Panc1 (cell line): ENCODE measurements at regions not wholly inside any gene's neighbourhood (a gene's known extent, or its start where the extent isn't known, plus 50 kb on each side); places are given as distances from the start of the nearest gene placed in this dataset.

ENCODE experiments used
- ATAC-seq: fragments of 200-7000 bp; cut with Tn5 transposase; 2 replicates; pipeline ENCODE4 v1.9.1; 2020; ENCODE audit warnings: mild to moderate bottlenecking, moderate library complexity
- BruUV-seq: library from RNA; stranded (reverse); fragments of 400-500 nt; replicated peaks from 2 replicates; lab custom pipeline; 2021; lab: Mats Ljungman, UMichigan
- CTCF ChIA-PET: fragments of 300-600 bp; sonication (Branson Sonifier 250); formaldehyde crosslinking; loops from one replicate; lab custom pipeline; 2022; ENCODE audit warnings: antibody characterized with exemption; lab: Charles Lee
- POLR2A ChIA-PET: fragments of 300-600 bp; sonication (Branson Sonifier 250); formaldehyde crosslinking; loops from one replicate; lab custom pipeline; 2022; ENCODE audit warnings: antibody characterized with exemption; lab: Charles Lee
- DNase-seq: peaks from one replicate; pipeline ENCODE4 v3.0.0-alpha.2; 2010; ENCODE audit warnings: low read depth, low spot score
- H3K27ac ChIP-seq: 2 replicates; pipeline ENCODE4 v1.5.1; 2011; ENCODE audit warnings: mild to moderate bottlenecking, low read length, inconsistent platforms
- H3K27me3 ChIP-seq: fragments of 200-500 bp; sonication (Bioruptor generic); 2 replicates; pipeline ENCODE4 v1.6.0; 2014; ENCODE audit warnings: low read length, inconsistent platforms; ENCODE audit not compliant: control insufficient read depth, insufficient read depth
- H3K36me3 ChIP-seq: fragments of 200-500 bp; sonication (Bioruptor generic); 2 replicates; pipeline ENCODE4 v1.5.1; 2014; ENCODE audit warnings: inconsistent platforms, mild to moderate bottlenecking, low read length, moderate library complexity; ENCODE audit not compliant: control insufficient read depth, insufficient read depth
- H3K4me1 ChIP-seq: 2 replicates; pipeline ENCODE4 v1.5.1; 2011; ENCODE audit warnings: inconsistent platforms, mild to moderate bottlenecking, low read length, moderate library complexity; ENCODE audit not compliant: control insufficient read depth, insufficient read depth
- H3K4me3 ChIP-seq, 2 experiments: 2 replicates each; pipeline ENCODE4 v1.5.1; 2011 to 2012; ENCODE audit warnings: low read depth in 2 of 2, low read length in 2 of 2, mild to moderate bottlenecking in 2 of 2, inconsistent platforms in 1 of 2, moderate library complexity in 1 of 2
- H3K9me3 ChIP-seq: fragments of 200-500 bp; sonication (Bioruptor generic); 2 replicates; pipeline ENCODE4 v1.5.1; 2014; ENCODE audit warnings: low read depth, mild to moderate bottlenecking, inconsistent platforms, low read length, moderate library complexity; ENCODE audit not compliant: control insufficient read depth, insufficient read depth
- CTCF ChIP-seq: fragments of 450-650 bp; IDR thresholded peaks from 2 replicates; pipeline ENCODE4 v1.5.1; 2017; ENCODE audit warnings: mild to moderate bottlenecking
- POLR2AphosphoS5 ChIP-seq: IDR thresholded peaks from 2 replicates; pipeline ENCODE4 v1.6.1; 2012; ENCODE audit warnings: mild to moderate bottlenecking, low read depth, low read length, moderate library complexity
- REST ChIP-seq, 2 experiments: IDR thresholded peaks; 2 replicates each; pipeline ENCODE4 v1.6.1; 2011 to 2012; ENCODE audit warnings: low read depth in 2 of 2, control low read depth in 1 of 2, low read length in 1 of 2, mild to moderate bottlenecking in 1 of 2, moderate library complexity in 1 of 2; ENCODE audit not compliant: insufficient read depth in 1 of 2
- SIN3A ChIP-seq: IDR thresholded peaks from 2 replicates; pipeline ENCODE4 v1.6.1; 2012; ENCODE audit warnings: low read depth, mild to moderate bottlenecking, low read length, moderate library complexity, borderline replicate concordance; ENCODE audit not compliant: insufficient read depth
- TCF7L2 ChIP-seq: IDR thresholded peaks from 2 replicates; pipeline ENCODE4 v1.6.1; 2011; ENCODE audit warnings: mild to moderate bottlenecking, low read depth, low read length, inconsistent platforms
- in situ Hi-C: cut with HindIII; loops from 2 replicates; pipeline ENCODE4 v1.10.0; 2016; ENCODE audit warnings: low sequenced_read_pairs, low pct_unique_long_range_greater_than_20kb
- intact Hi-C: fragments of 100-400 bp; cut with micrococcal nuclease; formaldehyde crosslinking; loops from one replicate; pipeline ENCODE4 v1.10.0; 2022; ENCODE audit not compliant: unreplicated experiment

GRCh38 chr2:16044946-16045456 lies 104.7 kb downstream of the MYCN start:
- Histone ChIP-seq H3K27me3 (no peaks in the 10 kb centered on the region; the same call in 1 of the 2 replicates), H3K27ac (no peak overlapping the region), H3K36me3 (no peaks in the 10 kb centered on the region), H3K4me3 (no peak overlapping the region), H3K9me3 (no peaks in the 10 kb centered on the region), H3K4me1 (no peaks in the 10 kb centered on the region)
- TF ChIP-seq REST (IDR thresholded peaks at IDR 0.05; ENCODE audit: insufficient read depth in 1 of 2, low read depth in 2 of 2, low read length in 1 of 2), result no peak
- no peak for TF ChIP-seq POLR2AphosphoS5
- no peak for TF ChIP-seq CTCF
- no peak for TF ChIP-seq TCF7L2
- TF ChIP-seq SIN3A, result no peak
- DNase-seq (no peak), ATAC-seq (no peak)
- ChIA-PET CTCF (no interaction called here), POLR2A (no interaction called here)
- BruUV-seq, result no TSS peak
- in situ Hi-C loops, result no loop called here
- intact Hi-C loops, result no loop called here

- no peak overlapping the region for H3K27ac ChIP-seq
- ATAC-seq, result no peak
- no peaks in the 10 kb centered on the region for H3K9me3 ChIP-seq
- BruUV-seq, result no TSS peak
- POLR2A ChIA-PET, result no interaction called here
- in situ Hi-C loops (no loop called here), intact Hi-C loops (no loop called here)
- DNase-seq, result no peak
- TF ChIP-seq REST (IDR thresholded peaks at IDR 0.05; ENCODE audit: insufficient read depth in 1 of 2, low read depth in 2 of 2, low read length in 1 of 2) (no peak), SIN3A (no peak), POLR2AphosphoS5 (no peak), CTCF (no peak), TCF7L2 (no peak)
- no peak overlapping the region for H3K4me3 ChIP-seq
- H3K36me3 ChIP-seq, result no peaks in the 10 kb centered on the region
- H3K4me1 ChIP-seq, result no peaks in the 10 kb centered on the region
- H3K27me3 ChIP-seq, result no peaks in the 10 kb centered on the region; the same call in 1 of the 2 replicates
- CTCF ChIA-PET, result no interaction called here
These were observed 103.3 kb downstream of the MYCN start for GRCh38 chr2:16043627-16044026.
